Adrenal gland (tissue), 5 donors: ENCODE measurements at regions not wholly inside any gene's neighbourhood (a gene's known extent, or its start where the extent isn't known, plus 50 kb on each side); places are given as distances from the start of the nearest gene placed in this dataset.

Source experiments
- POLR2A ChIP-seq, 2 donors: fragments of 450-650 bp; IDR thresholded peaks; one replicate each; pipeline ENCODE4 v1.6.1; 2017; ENCODE audit warnings: antibody characterized with exemption in 2 of 2, mild to moderate bottlenecking in 2 of 2, moderate library complexity in 1 of 2
- TF ChIP-seq, protein P1 (sequence below), 6 experiments: fragments of 450-650 bp in 4 of 6; fragments of 200-600 bp in 2 of 6; sonication (generic) in 1 of 6; IDR thresholded peaks; 1 replicate in 5 of 6; 2 replicates in 1 of 6; pipeline versions ENCODE4 v1.5.1 to v1.8.0; 2016 to 2021; ENCODE audit warnings: antibody characterized with exemption in 6 of 6, mild to moderate bottlenecking in 2 of 6, moderate library complexity in 1 of 6
- donor health status: DM: no; HTN: no; CAD: no.

DNA sequence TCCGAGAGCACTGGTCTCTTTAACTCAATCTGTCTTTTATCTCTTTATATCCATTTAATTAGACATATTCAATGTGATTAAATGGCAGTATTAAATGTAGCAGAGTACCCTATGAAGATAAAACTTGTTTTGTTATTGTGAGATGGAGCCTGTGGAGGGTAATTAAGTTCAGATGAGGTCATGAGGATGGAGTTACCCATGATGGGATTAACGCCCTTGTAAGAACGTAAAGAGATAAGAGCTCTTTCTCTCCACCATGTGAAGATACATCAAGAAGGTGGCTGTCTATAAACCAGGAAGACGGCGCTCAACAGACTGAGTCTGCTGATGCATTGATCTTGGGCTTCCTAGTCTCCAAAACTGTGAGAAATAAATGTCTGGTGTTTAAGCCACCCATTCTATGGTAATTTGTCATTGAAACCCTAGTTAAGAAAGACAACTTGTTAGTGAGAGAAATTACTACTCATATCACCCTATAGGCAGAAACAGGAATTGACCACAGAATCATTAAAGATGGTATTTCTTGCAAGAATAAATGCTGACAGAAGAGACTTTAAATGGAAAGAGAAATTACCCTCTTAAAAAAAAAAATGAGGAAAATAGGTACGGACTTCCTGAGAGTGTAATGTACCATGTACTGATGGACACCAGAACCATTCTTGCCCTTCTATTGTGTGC is 738.7 kb upstream of the CHAC2 start:
- TF ChIP-seq, protein P1, sequence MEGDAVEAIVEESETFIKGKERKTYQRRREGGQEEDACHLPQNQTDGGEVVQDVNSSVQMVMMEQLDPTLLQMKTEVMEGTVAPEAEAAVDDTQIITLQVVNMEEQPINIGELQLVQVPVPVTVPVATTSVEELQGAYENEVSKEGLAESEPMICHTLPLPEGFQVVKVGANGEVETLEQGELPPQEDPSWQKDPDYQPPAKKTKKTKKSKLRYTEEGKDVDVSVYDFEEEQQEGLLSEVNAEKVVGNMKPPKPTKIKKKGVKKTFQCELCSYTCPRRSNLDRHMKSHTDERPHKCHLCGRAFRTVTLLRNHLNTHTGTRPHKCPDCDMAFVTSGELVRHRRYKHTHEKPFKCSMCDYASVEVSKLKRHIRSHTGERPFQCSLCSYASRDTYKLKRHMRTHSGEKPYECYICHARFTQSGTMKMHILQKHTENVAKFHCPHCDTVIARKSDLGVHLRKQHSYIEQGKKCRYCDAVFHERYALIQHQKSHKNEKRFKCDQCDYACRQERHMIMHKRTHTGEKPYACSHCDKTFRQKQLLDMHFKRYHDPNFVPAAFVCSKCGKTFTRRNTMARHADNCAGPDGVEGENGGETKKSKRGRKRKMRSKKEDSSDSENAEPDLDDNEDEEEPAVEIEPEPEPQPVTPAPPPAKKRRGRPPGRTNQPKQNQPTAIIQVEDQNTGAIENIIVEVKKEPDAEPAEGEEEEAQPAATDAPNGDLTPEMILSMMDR (IDR thresholded peaks at IDR 0.05), result no peak
- TF ChIP-seq POLR2A (IDR thresholded peaks at IDR 0.05), result no peak
